ENCODE measurements at regions not wholly inside any gene's neighbourhood (a gene's known extent, or its start where the extent isn't known, plus 50 kb on each side); places are given as distances from the start of the nearest gene placed in this dataset.
A peak's percentile ranks its signal among the peaks of the same experiment; 100 is the strongest.

DNA sequence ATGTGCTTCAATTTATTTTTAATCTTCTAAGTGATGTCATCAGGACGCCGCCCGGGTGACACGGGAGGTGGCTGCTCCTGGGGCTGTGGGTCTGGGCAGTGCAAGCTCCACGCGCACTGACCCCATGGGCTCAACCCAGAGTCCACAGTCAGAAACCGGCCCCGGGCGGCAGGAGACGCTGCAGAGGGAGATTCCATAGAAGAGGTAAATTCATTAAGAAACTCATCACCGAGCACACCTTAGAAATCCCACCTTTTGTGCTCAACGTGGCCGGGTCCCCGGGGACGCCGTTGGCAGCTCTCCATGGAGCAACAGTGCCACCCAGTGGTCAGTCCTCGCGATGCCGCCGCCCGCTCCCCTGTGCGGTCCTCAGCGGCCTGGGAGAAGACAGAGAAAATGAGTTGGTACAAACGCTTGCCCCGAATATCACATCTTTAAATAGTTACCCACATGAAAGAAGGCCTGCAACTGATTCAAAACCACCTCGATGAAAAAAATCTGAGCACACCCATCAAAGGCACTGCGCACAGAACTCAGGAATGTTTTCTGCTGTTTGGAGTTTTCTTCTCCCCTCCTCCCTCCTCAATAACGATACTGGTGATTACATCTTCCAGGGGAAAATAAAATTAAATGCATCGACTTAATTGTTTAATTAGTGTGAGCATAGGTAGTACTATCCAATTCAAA is 92.6 kb downstream of the CMPK2 start:
- no peak for DNase-seq (ENCODE audit: low read depth)

- no peak for DNase-seq (ENCODE audit: low read depth)
Measured at GRCh38 chr2:6773694-6774044, 92.0 kb downstream of the CMPK2 start.

- DNase-seq (ENCODE audit: low read depth) = no peak
Measured at GRCh38 chr2:6776125-6776524, 89.6 kb downstream of the CMPK2 start.

DNA sequence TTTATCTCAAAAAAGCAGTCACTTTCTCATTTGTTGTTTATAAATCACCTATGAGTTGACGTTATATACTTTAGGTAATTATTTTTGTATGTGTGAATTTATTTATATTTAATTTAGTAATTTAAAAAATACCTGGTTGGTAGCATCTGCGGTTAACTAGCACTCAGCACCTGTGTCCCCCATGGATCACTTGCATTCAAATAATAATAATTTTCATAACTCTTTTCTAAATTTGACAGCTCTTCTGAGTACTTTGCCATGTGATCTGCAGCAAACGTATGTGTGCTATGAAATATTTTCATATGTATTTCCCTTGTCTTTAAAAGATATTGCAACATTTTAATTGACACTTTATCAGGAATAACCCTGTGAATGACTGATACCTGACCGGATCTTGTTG is 88.1 kb downstream of the CMPK2 start:
- no peak for DNase-seq (ENCODE audit: low read depth)

DNA sequence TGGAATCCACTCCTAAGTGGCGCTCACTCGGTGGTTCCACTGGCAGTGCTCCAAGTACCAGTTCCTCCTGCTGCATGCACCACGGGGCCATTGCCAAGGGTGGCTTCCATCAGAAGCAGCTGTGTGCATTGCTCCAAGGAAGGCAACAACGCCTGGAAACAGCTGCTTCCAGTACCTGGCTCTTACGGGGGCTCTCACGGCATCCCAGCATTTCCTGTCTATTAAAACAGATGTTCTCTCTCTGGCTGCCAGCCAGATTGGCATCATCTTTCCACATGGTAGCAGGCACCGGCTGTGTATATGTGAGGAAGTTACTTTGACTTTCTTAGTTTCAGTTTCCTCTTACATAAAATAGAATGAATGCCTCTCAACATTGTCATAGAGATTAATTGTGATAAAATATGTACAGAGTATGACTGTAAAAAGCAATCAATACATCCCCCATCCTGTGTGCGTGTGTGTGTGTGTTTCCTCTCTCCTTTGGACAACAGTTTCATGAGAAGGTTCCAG is 84.9 kb downstream of the CMPK2 start:
- peak; percentile 52 for DNase-seq (ENCODE audit: low read depth)

DNA sequence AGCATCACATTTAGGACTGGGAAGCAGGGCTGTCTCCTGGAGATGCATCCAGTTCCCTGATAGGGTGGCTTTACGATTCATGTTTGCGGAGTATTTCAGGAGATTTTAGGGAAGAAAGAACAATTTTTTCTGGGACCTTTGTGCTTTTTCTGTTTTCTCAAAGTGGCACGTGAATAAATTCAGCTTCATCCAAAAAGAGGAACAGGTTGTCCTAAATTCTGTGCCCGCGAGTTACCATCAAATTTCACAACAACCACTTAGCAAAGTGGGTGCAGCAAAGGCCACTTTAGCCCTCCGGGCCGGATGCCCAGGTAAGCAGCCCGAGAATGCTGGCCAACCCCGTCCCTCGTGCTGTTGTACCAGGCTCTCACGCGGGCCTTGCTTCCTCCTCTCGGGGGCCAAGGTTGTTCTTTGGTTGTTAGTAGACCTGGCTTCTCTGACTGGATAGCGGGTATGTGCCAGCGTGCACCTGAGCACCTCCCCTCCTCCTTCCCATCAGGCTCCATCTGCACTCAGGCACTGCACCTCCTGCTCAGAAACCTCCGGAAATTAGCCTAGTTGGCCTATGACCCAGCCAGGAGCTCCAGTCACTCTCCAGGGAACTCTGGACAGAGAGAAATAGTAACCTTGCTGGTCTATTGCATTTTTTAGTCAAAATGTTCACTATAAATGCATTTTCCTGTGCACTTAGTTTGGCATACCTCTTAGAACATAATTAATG is 83.0 kb downstream of the CMPK2 start:
- no peak for DNase-seq (ENCODE audit: low read depth)

GRCh38 chr2:6783238-6783614 is 82.5 kb downstream of the CMPK2 start:
- DNase-seq (ENCODE audit: low read depth) = no peak

DNA sequence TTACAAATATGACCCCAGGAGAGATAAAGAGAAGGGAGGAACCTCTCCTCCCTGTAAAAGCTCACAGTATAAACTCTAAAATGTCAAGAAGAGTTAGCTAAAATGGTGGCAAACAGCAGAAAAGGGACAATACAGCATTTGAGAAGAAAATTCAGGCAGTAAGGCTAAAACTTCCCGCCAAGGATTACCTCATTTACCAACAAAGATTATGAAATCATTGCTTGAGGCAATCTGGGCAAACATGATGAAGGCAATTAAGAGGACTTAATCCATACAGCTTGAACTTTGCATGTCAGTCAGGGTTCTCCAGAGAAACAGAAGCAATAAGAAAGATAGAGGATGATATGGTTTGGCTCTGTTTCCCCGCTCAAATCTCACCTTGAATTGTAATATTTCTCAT is 81.4 kb downstream of the CMPK2 start:
- DNase-seq (ENCODE audit: low read depth) = no peak

DNA sequence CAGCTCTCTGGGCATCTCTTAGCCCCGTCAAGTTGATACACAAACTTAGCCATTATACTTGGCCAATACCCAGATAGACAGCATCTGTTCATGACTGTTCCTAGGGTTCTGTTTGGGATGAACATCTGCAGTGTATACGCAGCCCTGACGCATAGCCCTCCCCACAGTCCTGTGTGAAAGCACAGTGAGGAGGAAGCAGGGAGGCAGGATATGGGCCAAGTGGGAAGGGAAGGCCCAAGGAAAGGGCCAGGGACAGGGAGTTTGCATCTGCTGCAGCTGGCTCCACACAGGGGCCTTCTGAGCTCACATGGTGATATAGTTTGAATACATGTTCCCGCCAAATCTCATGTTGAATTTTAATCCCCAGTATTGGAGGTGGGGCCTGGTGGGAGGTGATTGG is 80.2 kb downstream of the CMPK2 start:
- no peak for DNase-seq (ENCODE audit: low read depth)

DNA sequence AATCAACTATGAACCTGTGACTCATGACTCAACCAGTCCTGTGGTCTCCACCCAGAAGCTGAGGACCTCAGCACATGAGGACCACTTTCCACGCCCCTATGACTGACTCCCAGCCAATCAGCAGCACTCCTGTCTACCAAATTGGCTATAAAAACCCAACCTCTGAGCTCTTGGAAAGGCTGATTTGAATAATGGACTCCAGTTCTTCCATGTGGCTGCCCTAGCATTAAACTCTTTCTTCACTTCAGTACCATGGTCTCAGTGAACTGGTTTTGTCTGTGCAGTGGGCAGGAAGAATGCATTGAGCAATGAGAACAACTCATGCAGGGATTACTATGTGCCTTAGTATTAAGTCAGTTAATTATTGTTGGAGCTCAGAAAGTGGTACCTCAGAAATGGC is 78.3 kb downstream of the CMPK2 start:
- no peak for DNase-seq (ENCODE audit: low read depth)

DNA sequence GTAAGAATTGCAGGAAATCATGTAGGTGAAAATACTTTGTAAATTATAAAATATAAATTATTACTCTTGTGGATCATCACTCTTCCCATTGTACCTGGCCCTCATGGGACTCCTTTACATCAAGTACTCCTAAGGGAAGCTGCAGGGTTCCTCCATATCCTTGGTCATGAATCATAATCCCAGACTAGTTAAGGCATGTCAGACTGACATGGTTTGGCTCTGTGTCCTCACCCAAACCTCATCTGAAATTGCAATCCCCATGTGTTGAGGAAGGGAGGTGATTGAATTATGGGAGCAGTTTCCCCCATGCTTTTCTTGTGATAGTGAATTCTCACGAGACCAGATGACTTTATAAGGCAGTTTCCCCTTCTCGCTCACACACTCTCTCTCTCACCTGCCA is 77.1 kb downstream of the CMPK2 start:
- DNase-seq (ENCODE audit: low read depth) = no peak

GRCh38 chr2:6789559-6790138 is 76.1 kb downstream of the CMPK2 start:
- no peak for DNase-seq (ENCODE audit: low read depth)

DNA sequence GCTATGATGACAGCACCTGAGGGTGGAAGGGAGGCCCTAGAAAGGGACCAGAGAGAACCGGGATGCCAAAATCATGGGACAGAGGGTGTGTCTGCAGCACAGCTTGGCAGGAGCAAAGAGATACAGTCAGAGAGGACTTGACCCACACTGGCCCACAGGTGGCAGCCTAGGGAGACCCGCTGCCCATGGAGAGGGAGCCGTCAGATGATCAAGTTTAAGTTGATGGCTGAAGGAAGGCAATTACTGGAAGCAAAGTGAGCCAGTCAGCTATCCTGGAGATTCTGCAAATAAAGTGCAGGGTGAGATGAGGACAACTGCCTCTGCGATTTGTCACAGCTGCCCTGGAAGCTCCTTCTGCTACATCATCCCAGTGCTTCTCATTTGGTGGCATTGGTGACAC is 74.0 kb downstream of the CMPK2 start:
- no peak for DNase-seq (ENCODE audit: low read depth)

DNA sequence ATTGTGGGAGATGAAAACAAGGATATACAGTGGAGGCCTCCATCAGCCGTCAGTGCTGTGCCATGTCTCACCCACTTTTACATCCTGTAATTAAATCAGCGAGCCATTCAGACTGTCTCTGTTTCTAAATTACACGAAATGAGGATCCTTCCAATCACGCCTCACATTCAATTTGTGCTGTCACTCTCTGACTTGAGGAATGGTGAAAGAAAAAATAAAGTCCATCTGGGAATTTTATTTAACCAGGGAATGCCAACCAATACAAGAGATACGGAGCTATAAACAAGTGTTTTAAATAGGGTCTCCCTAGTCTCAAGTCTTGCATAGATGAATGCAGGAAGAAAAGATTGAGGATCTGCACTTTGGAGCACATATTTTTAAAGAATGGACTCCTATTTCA is 72.8 kb downstream of the CMPK2 start:
- no peak for DNase-seq (ENCODE audit: low read depth)

GRCh38 chr2:6793371-6793770 is 72.3 kb downstream of the CMPK2 start:
- DNase-seq (ENCODE audit: low read depth) = no peak

DNA sequence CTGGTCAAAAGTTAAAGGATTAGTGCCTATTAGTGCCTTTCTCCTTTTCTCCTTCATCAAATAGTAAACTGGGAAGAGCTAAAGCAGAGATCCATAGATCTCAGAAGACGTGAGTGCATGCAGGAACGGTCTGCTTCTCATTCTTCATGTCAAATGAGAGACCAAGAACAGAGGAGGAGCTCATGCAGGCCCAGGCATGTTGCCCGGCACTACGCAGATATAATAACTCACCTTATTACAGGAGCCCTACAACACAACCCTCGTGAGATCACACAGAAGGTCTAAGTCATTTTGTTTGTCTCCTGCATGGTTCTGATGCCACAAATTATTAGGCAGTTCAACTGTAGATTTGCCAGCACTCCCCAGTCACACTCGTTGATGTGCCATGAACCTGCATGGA is 71.8 kb downstream of the CMPK2 start:
- DNase-seq (ENCODE audit: low read depth) = no peak

- DNase-seq (ENCODE audit: low read depth) = no peak
Measured at GRCh38 chr2:6794448-6794847, 71.3 kb downstream of the CMPK2 start.
